GM21619 (cell line): ENCODE measurements at regions not wholly inside any gene's neighbourhood (a gene's known extent, or its start where the extent isn't known, plus 50 kb on each side); places are given as distances from the start of the nearest gene placed in this dataset.

Source experiments
- ATAC-seq: cut with Tn5 transposase; IDR thresholded peaks from one replicate; pipeline ENCODE4 v1.9.1; 2021; ENCODE audit not compliant: unreplicated experiment

GRCh38 chr5:166172597-166172996, 2118.8 kb upstream of the WWC1 start:
- no peak for ATAC-seq

GRCh38 chr5:166178411-166179080, 2112.9 kb upstream of the WWC1 start:
- no peak for ATAC-seq

GRCh38 chr5:166185185-166185584, 2106.3 kb upstream of the WWC1 start:
- no peak for ATAC-seq

GRCh38 chr5:166188501-166189325, 2102.7 kb upstream of the WWC1 start:
- no peak for ATAC-seq

- no peak for ATAC-seq
These were observed 2098.7 kb upstream of the WWC1 start for GRCh38 chr5:166192696-166193095.

- no peak for ATAC-seq
These were observed 2095.5 kb upstream of the WWC1 start for GRCh38 chr5:166195981-166196380.

- no peak for ATAC-seq
These were observed 2090.9 kb upstream of the WWC1 start for GRCh38 chr5:166200532-166200931.

GRCh38 chr5:166211640-166212039, 2079.8 kb upstream of the WWC1 start:
- ATAC-seq, result no peak

- ATAC-seq, result no peak
These were observed 2055.1 kb upstream of the WWC1 start for GRCh38 chr5:166236327-166236726.

- ATAC-seq, result no peak
These were observed 2050.7 kb upstream of the WWC1 start for GRCh38 chr5:166240705-166241104.

GRCh38 chr5:166245556-166245955, 2045.9 kb upstream of the WWC1 start:
- no peak for ATAC-seq

- ATAC-seq, result no peak
These were observed 2039.7 kb upstream of the WWC1 start for GRCh38 chr5:166251786-166252185.

GRCh38 chr5:166257661-166258060, 2033.8 kb upstream of the WWC1 start:
- ATAC-seq, result no peak

GRCh38 chr5:166262395-166262794, 2029.0 kb upstream of the WWC1 start:
- no peak for ATAC-seq

GRCh38 chr5:166267907-166268306, 2023.5 kb upstream of the WWC1 start:
- ATAC-seq, result no peak

- ATAC-seq, result no peak
These were observed 2020.7 kb upstream of the WWC1 start for GRCh38 chr5:166270712-166271111.

GRCh38 chr5:166276006-166276405, 2015.4 kb upstream of the WWC1 start:
- no peak for ATAC-seq

GRCh38 chr5:166279828-166280227, 2011.6 kb upstream of the WWC1 start:
- no peak for ATAC-seq

- no peak for ATAC-seq
These were observed 2010.0 kb upstream of the WWC1 start for GRCh38 chr5:166281433-166281832.

- ATAC-seq, result no peak
These were observed 2008.5 kb upstream of the WWC1 start for GRCh38 chr5:166282939-166283338.

- no peak for ATAC-seq
These were observed 2006.1 kb upstream of the WWC1 start for GRCh38 chr5:166285361-166285760.

GRCh38 chr5:166286832-166287231, 2004.6 kb upstream of the WWC1 start:
- ATAC-seq, result no peak
